GM12878 (cell line): ENCODE measurements at regions not wholly inside any gene's neighbourhood (a gene's known extent, or its start where the extent isn't known, plus 50 kb on each side); places are given as distances from the start of the nearest gene placed in this dataset.

Experiments used
- ATF7 ChIP-seq: fragments of 450-650 bp; IDR thresholded peaks from 2 replicates; pipeline ENCODE4 v1.6.1; 2016; ENCODE audit warnings: low read depth, mild to moderate bottlenecking
- CREM ChIP-seq: IDR thresholded peaks from 2 replicates; pipeline ENCODE4 v1.6.1; 2014; ENCODE audit warnings: antibody characterized with exemption, low read depth
- DPF2 ChIP-seq: fragments of 450-650 bp; IDR thresholded peaks from 2 replicates; pipeline ENCODE4 v1.6.1; 2017; ENCODE audit warnings: mild to moderate bottlenecking
- EED ChIP-seq: sonication (generic); IDR thresholded peaks from 2 replicates; pipeline ENCODE4 v1.6.1; 2016; ENCODE audit warnings: antibody characterized with exemption, low read depth
- FOXM1 ChIP-seq: IDR thresholded peaks from 2 replicates; pipeline ENCODE4 v1.6.1; 2012; ENCODE audit warnings: low read depth, mild to moderate bottlenecking, inconsistent platforms, low read length, moderate library complexity
- IKZF1 ChIP-seq: fragments of 450-650 bp; conservative IDR thresholded peaks from 2 replicates; pipeline ENCODE4 v1.6.1; 2017; ENCODE audit warnings: antibody characterized with exemption, mild to moderate bottlenecking
- IKZF2 ChIP-seq, 2 experiments: fragments of 450-650 bp; IDR thresholded peaks; 2 replicates each; pipeline ENCODE4 v1.6.1; 2017; ENCODE audit warnings: mild to moderate bottlenecking in 2 of 2, moderate library complexity in 2 of 2
- IRF4 ChIP-seq: IDR thresholded peaks from 2 replicates; pipeline ENCODE4 v1.6.1; 2011; ENCODE audit warnings: low read depth, low read length
- JUNB ChIP-seq: IDR thresholded peaks from 2 replicates; pipeline ENCODE4 v1.6.1; 2016; ENCODE audit warnings: antibody characterized with exemption, mild to moderate bottlenecking
- MTA2 ChIP-seq: fragments of 450-650 bp; IDR thresholded peaks from 2 replicates; pipeline ENCODE4 v1.6.1; 2016; ENCODE audit warnings: low read depth, mild to moderate bottlenecking, moderate library complexity
- MYB ChIP-seq: fragments of 150-350 bp; IDR thresholded peaks from 2 replicates; pipeline ENCODE4 v1.6.1; 2014; ENCODE audit warnings: mild to moderate bottlenecking, low read depth, low read length, borderline replicate concordance
- NBN ChIP-seq: fragments of 450-650 bp; IDR thresholded peaks from 2 replicates; pipeline ENCODE4 v1.6.1; 2016
- NFIC ChIP-seq: IDR thresholded peaks from 2 replicates; pipeline ENCODE4 v1.6.1; 2012; ENCODE audit warnings: low read depth, mild to moderate bottlenecking, inconsistent platforms, low read length, moderate library complexity
- NKRF ChIP-seq: fragments of 450-650 bp; conservative IDR thresholded peaks from 2 replicates; pipeline ENCODE4 v1.6.1; 2017; ENCODE audit warnings: mild to moderate bottlenecking, moderate library complexity
- NR2C2 ChIP-seq: IDR thresholded peaks from 2 replicates; pipeline ENCODE4 v1.6.1; 2011; ENCODE audit warnings: borderline replicate concordance, low read depth; ENCODE audit not compliant: control insufficient read depth, insufficient read length
- PAX5 ChIP-seq: IDR thresholded peaks from 2 replicates; pipeline ENCODE4 v1.6.1; 2011; ENCODE audit warnings: low read depth, low read length, borderline replicate concordance
- PAX8 ChIP-seq: fragments of 450-650 bp; IDR thresholded peaks from 2 replicates; pipeline ENCODE4 v1.6.1; 2017; ENCODE audit warnings: mild to moderate bottlenecking, moderate library complexity
- POU2F2 ChIP-seq: IDR thresholded peaks from 3 replicates; pipeline ENCODE4 v1.6.1; 2011; ENCODE audit warnings: low read depth, mild to moderate bottlenecking, low read length, borderline replicate concordance
- RAD51 ChIP-seq: fragments of 450-650 bp; IDR thresholded peaks from 2 replicates; pipeline ENCODE4 v1.6.1; 2016; ENCODE audit warnings: moderate library complexity, mild to moderate bottlenecking, inconsistent platforms
- RUNX3 ChIP-seq: IDR thresholded peaks from 2 replicates; pipeline ENCODE4 v1.6.1; 2012; ENCODE audit warnings: low read length, inconsistent platforms
- SMARCA5 ChIP-seq: fragments of 450-650 bp; IDR thresholded peaks from 2 replicates; pipeline ENCODE4 v1.6.1; 2017; ENCODE audit warnings: mild to moderate bottlenecking
- SPI1 ChIP-seq: IDR thresholded peaks from 2 replicates; pipeline ENCODE4 v1.6.1; 2011; ENCODE audit warnings: low read depth, mild to moderate bottlenecking, low read length, moderate library complexity, borderline replicate concordance; ENCODE audit not compliant: insufficient read depth
- SUPT20H ChIP-seq: IDR thresholded peaks from 2 replicates; pipeline ENCODE4 v1.6.1; 2011; ENCODE audit warnings: low read depth, mild to moderate bottlenecking, low read length, moderate library complexity, borderline replicate concordance; ENCODE audit not compliant: control insufficient read depth
- USF2 ChIP-seq: IDR thresholded peaks from 2 replicates; pipeline ENCODE4 v1.6.1; 2011; ENCODE audit warnings: low read depth, low read length, improper control_type of control experiment, borderline replicate concordance
- ZBED1 ChIP-seq: IDR thresholded peaks from 2 replicates; pipeline ENCODE4 v1.6.1; 2016; ENCODE audit warnings: borderline replicate concordance
- ZNF217 ChIP-seq: fragments of 450-650 bp; IDR thresholded peaks from 2 replicates; pipeline ENCODE4 v1.6.1; 2017; ENCODE audit warnings: antibody characterized with exemption, mild to moderate bottlenecking
- ZNF24 ChIP-seq: fragments of 450-650 bp; IDR thresholded peaks from 2 replicates; pipeline ENCODE4 v1.6.1; 2017; ENCODE audit warnings: antibody characterized with exemption, mild to moderate bottlenecking
- TF ChIP-seq, protein P1 (sequence below): fragments of 450-650 bp; IDR thresholded peaks from 2 replicates; pipeline ENCODE4 v1.6.1; 2017; ENCODE audit warnings: low read depth, mild to moderate bottlenecking, moderate library complexity
- TF ChIP-seq, protein P2 (sequence below): fragments of 450-650 bp; IDR thresholded peaks from 2 replicates; pipeline ENCODE4 v1.6.1; 2017; ENCODE audit warnings: mild to moderate bottlenecking, low read depth, inconsistent platforms; ENCODE audit not compliant: poor library complexity, severe bottlenecking

DNA sequence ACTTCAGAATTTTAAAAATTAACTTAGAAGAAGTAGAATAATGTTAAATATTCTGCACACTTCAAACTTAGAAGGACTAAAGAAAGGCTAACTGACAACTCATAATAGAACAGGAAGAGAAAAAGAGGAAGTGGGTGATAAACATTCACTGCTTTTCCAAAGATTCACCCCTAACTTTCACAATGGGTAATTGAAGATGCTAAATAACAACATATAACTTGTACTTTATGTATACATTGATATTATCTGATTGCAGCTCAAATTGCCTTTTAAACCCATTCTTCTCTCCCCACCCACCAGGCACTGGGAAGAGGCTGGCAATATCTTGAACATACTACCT is 376.6 kb downstream of the EFNA5 start (continued):
- peak; percentile 87; the same call in 1 of the 2 replicates for TF ChIP-seq IRF4
- TF ChIP-seq RUNX3: peak; percentile 79
- TF ChIP-seq USF2: no peak
- no peak for TF ChIP-seq PAX8
- peak; percentile 64; the same call in 1 of the 2 replicates for TF ChIP-seq ATF7
- TF ChIP-seq SMARCA5: peak; percentile 47; the same call in 1 of the 2 replicates
- TF ChIP-seq NKRF: 0 out of 2 replicates have a peak, but pooled peaks have one; percentile 38
- TF ChIP-seq NR2C2: no peak
- TF ChIP-seq POU2F2: 0 out of 3 replicates have a peak, but pooled peaks have one; percentile 24
- TF ChIP-seq ZNF24: peak; percentile 75; the same call in 1 of the 2 replicates
- peak; percentile 99 for TF ChIP-seq IKZF2 (IDR thresholded peaks at IDR 0.05)
- TF ChIP-seq MTA2: peak; percentile 92
- TF ChIP-seq NBN: peak; percentile 47; the same call in 1 of the 2 replicates
- no peak for TF ChIP-seq MYB
- peak; percentile 90 for TF ChIP-seq JUNB
- TF ChIP-seq SPI1: peak; percentile 100
- TF ChIP-seq, protein P1, sequence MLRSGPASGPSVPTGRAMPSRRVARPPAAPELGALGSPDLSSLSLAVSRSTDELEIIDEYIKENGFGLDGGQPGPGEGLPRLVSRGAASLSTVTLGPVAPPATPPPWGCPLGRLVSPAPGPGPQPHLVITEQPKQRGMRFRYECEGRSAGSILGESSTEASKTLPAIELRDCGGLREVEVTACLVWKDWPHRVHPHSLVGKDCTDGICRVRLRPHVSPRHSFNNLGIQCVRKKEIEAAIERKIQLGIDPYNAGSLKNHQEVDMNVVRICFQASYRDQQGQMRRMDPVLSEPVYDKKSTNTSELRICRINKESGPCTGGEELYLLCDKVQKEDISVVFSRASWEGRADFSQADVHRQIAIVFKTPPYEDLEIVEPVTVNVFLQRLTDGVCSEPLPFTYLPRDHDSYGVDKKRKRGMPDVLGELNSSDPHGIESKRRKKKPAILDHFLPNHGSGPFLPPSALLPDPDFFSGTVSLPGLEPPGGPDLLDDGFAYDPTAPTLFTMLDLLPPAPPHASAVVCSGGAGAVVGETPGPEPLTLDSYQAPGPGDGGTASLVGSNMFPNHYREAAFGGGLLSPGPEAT: peak; percentile 92
- TF ChIP-seq, protein P2, sequence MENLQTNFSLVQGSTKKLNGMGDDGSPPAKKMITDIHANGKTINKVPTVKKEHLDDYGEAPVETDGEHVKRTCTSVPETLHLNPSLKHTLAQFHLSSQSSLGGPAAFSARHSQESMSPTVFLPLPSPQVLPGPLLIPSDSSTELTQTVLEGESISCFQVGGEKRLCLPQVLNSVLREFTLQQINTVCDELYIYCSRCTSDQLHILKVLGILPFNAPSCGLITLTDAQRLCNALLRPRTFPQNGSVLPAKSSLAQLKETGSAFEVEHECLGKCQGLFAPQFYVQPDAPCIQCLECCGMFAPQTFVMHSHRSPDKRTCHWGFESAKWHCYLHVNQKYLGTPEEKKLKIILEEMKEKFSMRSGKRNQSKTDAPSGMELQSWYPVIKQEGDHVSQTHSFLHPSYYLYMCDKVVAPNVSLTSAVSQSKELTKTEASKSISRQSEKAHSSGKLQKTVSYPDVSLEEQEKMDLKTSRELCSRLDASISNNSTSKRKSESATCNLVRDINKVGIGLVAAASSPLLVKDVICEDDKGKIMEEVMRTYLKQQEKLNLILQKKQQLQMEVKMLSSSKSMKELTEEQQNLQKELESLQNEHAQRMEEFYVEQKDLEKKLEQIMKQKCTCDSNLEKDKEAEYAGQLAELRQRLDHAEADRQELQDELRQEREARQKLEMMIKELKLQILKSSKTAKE: peak; percentile 58
- TF ChIP-seq ZBED1: 0 out of 2 replicates have a peak, but pooled peaks have one; percentile 28
- TF ChIP-seq IKZF1: peak; percentile 93
- TF ChIP-seq SUPT20H: no peak
- peak; percentile 96 for TF ChIP-seq ZNF217
- peak; percentile 56; the same call in 1 of the 2 replicates for TF ChIP-seq FOXM1
- TF ChIP-seq CREM: peak; percentile 59; the same call in 1 of the 2 replicates
- 0 out of 2 replicates have a peak, but pooled peaks have one; percentile 29 for TF ChIP-seq PAX5
- peak; percentile 89 for TF ChIP-seq NFIC
- TF ChIP-seq RAD51: no peak
- TF ChIP-seq EED: no peak
- TF ChIP-seq DPF2: peak; percentile 97
